ENCODE measurements at regions not wholly inside any gene's neighbourhood (a gene's known extent, or its start where the extent isn't known, plus 50 kb on each side); places are given as distances from the start of the nearest gene placed in this dataset.

DNA sequence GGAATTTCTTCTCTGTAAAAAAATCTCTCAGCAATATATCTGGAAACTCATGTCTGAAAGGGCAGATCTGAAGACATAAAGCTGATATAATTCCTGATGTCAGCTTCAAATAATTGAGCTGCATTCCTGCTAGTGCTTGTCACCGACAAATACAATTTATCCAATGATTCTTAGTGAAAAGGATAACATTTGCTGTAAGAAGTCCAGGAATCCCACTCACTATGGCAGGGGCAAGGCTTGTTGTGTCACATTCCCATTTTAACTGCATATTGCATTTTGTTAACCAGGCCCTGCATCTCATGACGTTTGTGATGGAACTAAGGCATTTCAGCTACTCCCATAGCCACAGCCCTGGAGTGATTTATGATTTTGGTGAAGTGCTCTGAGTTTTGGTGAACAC is 160.1 kb upstream of the DAB2 start:
- Histone ChIP-seq H3K27ac (ENCODE audit: insufficient read depth, low read depth, low read length, poor library complexity, severe bottlenecking) (no peak overlapping the region), H3K9me3 (ENCODE audit: control insufficient read depth, low read length) (no peaks in the 10 kb centered on the region), H3K4me1 (ENCODE audit: control insufficient read depth, insufficient read depth, low read length) (no peaks in the 10 kb centered on the region), H3K4me3 (ENCODE audit: insufficient read depth, low read depth, low read length) (no peak overlapping the region), H3K27me3 (ENCODE audit: control insufficient read depth, insufficient read depth, low read length, poor library complexity, severe bottlenecking) (no peaks in the 10 kb centered on the region), H3K36me3 (ENCODE audit: control insufficient read depth, insufficient read depth, low read length) (no peaks in the 10 kb centered on the region)
- WGBS, 2 experiments = 93 to 100% methylated on average over 2 of the region's 2 CpGs

DNA sequence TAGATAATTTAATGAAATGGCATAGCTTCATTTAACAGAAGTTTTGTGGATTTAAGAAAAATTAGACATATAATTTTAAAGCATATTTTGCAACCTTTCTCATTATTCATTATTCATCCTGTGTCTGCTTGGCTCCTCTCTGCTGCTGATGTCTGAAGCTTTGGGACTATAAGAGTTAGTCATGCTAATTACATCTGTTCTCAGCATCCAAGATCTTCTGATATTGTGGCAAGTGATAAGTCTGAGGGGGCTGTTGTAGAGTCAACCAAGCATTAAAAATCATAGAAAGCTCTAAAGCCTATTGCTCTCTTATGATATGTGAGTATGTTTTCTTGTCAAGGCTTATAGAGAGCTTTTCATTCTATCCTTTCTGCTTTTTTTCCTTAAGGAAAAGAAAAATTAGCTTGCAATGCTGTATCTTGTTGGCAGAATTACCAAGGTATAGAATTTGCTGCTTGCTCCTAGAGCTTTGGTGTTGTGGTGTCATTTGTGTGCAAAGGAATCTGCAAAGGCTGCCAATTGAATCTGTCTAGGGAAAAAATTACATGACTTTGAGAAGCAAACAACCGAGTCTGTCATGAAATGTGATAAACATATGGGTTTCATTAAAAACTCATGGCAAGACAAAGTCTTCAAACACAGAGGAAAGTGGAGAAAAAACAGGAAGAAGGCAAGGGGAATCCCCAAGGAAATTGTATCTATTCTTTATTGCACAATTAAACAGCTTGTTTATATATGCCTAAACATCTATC is 156.1 kb upstream of the DAB2 start:
- Histone ChIP-seq H3K4me3 (ENCODE audit: insufficient read depth, low read depth, low read length) (no peak overlapping the region), H3K36me3 (ENCODE audit: control insufficient read depth, insufficient read depth, low read length) (no peaks in the 10 kb centered on the region), H3K9me3 (ENCODE audit: control insufficient read depth, low read length) (no peaks in the 10 kb centered on the region), H3K27ac (ENCODE audit: insufficient read depth, low read depth, low read length, poor library complexity, severe bottlenecking) (no peak overlapping the region), H3K27me3 (ENCODE audit: control insufficient read depth, insufficient read depth, low read length, poor library complexity, severe bottlenecking) (no peaks in the 10 kb centered on the region), H3K4me1 (ENCODE audit: control insufficient read depth, insufficient read depth, low read length) (no peaks in the 10 kb centered on the region)
- 75 to 85% methylated on average over 1 of the region's 1 CpG for WGBS, 2 experiments

DNA sequence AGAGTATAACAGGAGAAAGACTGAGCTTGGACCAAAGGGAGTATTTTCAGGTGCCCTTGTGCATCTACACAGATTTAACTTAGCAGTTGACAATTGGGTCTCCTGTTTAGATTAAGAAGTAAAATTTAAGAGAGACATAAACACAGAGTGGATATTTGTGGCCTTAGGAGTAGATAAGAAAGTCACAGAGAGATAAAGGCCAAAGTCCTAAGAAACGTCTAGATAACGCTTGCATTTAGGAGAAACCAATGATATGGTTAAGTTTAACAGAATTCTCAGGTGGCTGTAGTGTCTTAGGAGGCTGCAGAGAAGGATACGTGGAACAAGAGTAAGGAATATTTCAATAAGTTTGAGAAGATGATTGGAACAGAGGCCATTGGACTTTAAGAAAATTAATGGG is 155.0 kb upstream of the DAB2 start:
- Histone ChIP-seq H3K4me1 (ENCODE audit: control insufficient read depth, insufficient read depth, low read length) (no peaks in the 10 kb centered on the region), H3K9me3 (ENCODE audit: control insufficient read depth, low read length) (no peaks in the 10 kb centered on the region), H3K36me3 (ENCODE audit: control insufficient read depth, insufficient read depth, low read length) (no peaks in the 10 kb centered on the region), H3K27ac (ENCODE audit: insufficient read depth, low read depth, low read length, poor library complexity, severe bottlenecking) (no peak overlapping the region), H3K4me3 (ENCODE audit: insufficient read depth, low read depth, low read length) (no peak overlapping the region), H3K27me3 (ENCODE audit: control insufficient read depth, insufficient read depth, low read length, poor library complexity, severe bottlenecking) (no peaks in the 10 kb centered on the region)
- 92 to 94% methylated on average over 3 of the region's 3 CpGs for WGBS, 2 experiments

DNA sequence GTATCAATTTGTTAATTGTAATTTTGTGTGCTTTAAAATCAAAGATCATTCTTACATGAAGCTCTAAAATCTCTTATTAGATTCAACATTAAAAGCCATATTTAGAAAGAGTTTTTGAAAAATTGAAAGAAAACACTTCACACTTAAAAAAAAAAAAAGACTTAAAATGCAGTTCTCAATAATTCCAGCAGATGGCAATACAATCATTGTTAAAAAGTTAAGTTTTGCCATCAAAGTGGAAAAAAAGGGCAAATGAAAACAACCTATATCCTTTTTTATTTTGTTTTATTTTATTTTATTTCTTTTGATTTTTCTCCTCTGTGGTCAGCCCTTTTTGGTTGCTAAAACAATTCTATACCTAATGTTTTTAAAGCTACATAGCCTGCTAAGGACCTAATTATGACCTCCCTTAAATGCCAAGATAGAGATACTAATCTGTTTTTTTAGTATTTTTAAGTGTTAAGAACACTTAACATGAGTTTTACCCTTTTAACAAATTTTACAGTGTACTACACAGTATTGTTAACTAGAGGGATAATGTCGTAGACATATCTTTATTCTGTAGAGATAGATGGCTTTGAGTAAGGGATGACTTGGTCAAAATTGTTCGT is 154.2 kb upstream of the DAB2 start:
- H3K9me3 ChIP-seq (ENCODE audit: control insufficient read depth, low read length) = no peaks in the 10 kb centered on the region
- H3K27me3 ChIP-seq (ENCODE audit: control insufficient read depth, insufficient read depth, low read length, poor library complexity, severe bottlenecking) = no peaks in the 10 kb centered on the region
- H3K4me1 ChIP-seq (ENCODE audit: control insufficient read depth, insufficient read depth, low read length) = no peaks in the 10 kb centered on the region
- no peak overlapping the region for H3K27ac ChIP-seq (ENCODE audit: insufficient read depth, low read depth, low read length, poor library complexity, severe bottlenecking)
- no peaks in the 10 kb centered on the region for H3K36me3 ChIP-seq (ENCODE audit: control insufficient read depth, insufficient read depth, low read length)
- H3K4me3 ChIP-seq (ENCODE audit: insufficient read depth, low read depth, low read length) = no peak overlapping the region
- 90 to 91% methylated on average over 2 of the region's 2 CpGs for WGBS, 2 experiments

DNA sequence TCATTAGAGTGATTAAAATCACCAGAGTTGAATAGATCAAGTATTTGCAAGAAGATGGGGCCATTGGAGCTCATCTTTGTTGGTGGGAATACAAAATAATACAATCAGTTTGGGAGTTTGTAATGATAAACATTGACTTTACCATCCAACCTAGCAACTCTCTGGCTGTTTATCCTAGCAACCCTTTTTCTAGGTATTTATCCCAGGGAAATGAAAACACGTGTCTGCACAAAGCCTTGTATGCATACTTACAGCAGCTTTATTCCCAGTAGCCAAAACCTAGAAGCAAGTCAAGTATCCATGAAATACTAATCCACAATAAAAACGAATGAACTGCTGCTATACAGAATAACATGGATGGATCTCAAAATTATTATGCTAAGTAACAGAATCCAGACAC is 152.7 kb upstream of the DAB2 start:
- WGBS, 2 experiments = 72 to 77% methylated on average over 2 of the region's 2 CpGs
- no peaks in the 10 kb centered on the region for H3K9me3 ChIP-seq (ENCODE audit: control insufficient read depth, low read length)
- no peak overlapping the region for H3K4me3 ChIP-seq (ENCODE audit: insufficient read depth, low read depth, low read length)
- H3K36me3 ChIP-seq (ENCODE audit: control insufficient read depth, insufficient read depth, low read length) = no peaks in the 10 kb centered on the region
- no peak overlapping the region for H3K27ac ChIP-seq (ENCODE audit: insufficient read depth, low read depth, low read length, poor library complexity, severe bottlenecking)
- no peaks in the 10 kb centered on the region for H3K27me3 ChIP-seq (ENCODE audit: control insufficient read depth, insufficient read depth, low read length, poor library complexity, severe bottlenecking)
- H3K4me1 ChIP-seq (ENCODE audit: control insufficient read depth, insufficient read depth, low read length) = no peaks in the 10 kb centered on the region

DNA sequence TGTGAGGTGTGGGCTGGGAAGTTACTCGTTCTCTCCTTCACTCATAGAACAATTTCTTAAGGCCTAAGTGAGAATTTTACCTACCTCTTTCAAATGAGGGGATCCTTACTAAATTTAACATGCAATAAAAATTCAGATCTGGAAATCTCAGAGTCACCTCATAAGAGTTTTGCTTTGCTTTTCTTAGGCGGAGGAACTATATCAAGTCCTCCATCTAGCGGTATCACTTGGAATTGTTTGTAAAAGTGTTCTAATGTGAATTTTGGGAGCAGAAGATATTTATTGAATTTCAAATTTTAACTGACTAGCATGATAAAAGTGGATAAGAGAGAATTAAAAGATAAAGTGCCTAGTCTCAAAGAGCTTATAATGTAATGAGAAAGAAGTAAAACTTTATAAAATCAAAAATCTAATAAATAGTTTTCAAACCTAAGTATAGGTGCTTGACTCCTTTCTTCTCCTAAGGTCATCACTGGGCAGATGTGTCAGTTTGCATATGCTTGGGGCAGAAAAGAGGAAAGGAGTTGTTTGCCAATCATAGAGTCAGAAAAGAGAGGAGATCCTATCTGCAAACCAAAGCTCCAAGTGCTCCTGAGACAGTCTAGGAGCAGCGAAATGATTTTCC is 145.7 kb upstream of the DAB2 start:
- no peak overlapping the region for H3K4me3 ChIP-seq (ENCODE audit: insufficient read depth, low read depth, low read length)
- no peaks in the 10 kb centered on the region for H3K4me1 ChIP-seq (ENCODE audit: control insufficient read depth, insufficient read depth, low read length)
- no peaks in the 10 kb centered on the region for H3K36me3 ChIP-seq (ENCODE audit: control insufficient read depth, insufficient read depth, low read length)
- no peaks in the 10 kb centered on the region for H3K9me3 ChIP-seq (ENCODE audit: control insufficient read depth, low read length)
- no peaks in the 10 kb centered on the region for H3K27me3 ChIP-seq (ENCODE audit: control insufficient read depth, insufficient read depth, low read length, poor library complexity, severe bottlenecking)
- no peak overlapping the region for H3K27ac ChIP-seq (ENCODE audit: insufficient read depth, low read depth, low read length, poor library complexity, severe bottlenecking)
- 51 to 52% methylated on average over 3 to 4 of the region's 4 CpGs for WGBS, 2 experiments

DNA sequence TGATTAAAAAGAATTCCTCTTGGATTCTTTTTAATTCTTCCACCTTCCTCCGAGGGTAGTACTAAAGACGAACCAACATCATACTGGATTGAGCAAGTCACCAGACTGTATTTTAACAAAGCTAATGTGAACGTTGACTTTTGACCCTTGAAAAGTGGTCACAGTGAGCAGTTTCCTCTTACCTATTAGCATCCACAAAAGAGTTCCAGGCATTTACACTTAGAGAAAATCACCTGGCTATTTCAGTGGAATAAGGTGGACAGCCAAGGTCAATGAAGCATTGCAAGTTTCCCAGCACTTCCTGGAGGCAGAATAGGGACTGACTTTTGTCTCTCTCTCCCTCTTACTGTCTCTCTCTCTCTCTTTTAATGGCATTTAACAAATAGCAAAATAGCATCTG is 145.1 kb upstream of the DAB2 start:
- H3K4me1 ChIP-seq (ENCODE audit: control insufficient read depth, insufficient read depth, low read length) = no peaks in the 10 kb centered on the region
- WGBS, 2 experiments = 83 to 96% methylated on average over 3 of the region's 3 CpGs
- no peak overlapping the region for H3K4me3 ChIP-seq (ENCODE audit: insufficient read depth, low read depth, low read length)
- no peaks in the 10 kb centered on the region for H3K36me3 ChIP-seq (ENCODE audit: control insufficient read depth, insufficient read depth, low read length)
- H3K27me3 ChIP-seq (ENCODE audit: control insufficient read depth, insufficient read depth, low read length, poor library complexity, severe bottlenecking) = no peaks in the 10 kb centered on the region
- no peaks in the 10 kb centered on the region for H3K9me3 ChIP-seq (ENCODE audit: control insufficient read depth, low read length)
- H3K27ac ChIP-seq (ENCODE audit: insufficient read depth, low read depth, low read length, poor library complexity, severe bottlenecking) = no peak overlapping the region

DNA sequence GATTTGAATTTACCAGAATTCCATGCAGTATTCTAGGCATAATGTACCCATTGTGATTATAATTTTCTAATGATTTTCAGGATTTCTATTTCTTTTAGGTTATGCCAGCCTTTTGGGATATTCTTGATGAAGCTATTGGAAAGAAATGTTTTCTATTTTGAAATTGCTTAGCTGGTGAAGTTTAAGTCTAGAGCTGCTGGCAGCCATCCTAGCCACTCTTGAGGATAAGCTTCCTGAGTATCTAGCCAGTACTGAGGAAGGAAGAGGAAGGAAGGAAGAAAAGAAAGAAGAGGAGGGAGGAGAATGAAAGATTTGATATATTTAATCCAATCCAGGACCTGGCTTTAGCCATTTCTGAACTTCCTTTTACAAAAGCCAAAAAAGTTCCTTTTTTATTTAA is 142.1 kb upstream of the DAB2 start:
- H3K9me3 ChIP-seq (ENCODE audit: control insufficient read depth, low read length) = no peaks in the 10 kb centered on the region

DNA sequence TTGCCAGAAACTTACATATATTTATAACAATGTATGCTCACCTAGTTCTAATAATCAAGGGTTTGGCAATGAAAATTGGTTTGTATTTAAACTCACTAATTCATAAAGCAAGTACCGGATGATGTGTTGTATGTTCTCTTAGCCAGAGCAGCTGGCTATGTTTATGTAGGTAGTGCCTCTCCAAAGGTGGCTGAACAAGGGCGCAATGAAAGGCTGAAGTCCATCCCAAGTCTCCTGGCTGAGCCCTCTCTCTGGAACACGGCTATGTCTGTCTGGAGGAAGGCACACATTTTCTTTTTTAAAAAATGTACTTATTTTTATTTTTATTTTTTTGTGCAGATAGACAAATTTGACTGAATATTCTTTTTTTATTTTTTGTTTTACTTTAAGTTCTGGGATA is 141.2 kb upstream of the DAB2 start:
- Histone ChIP-seq H3K4me1 (ENCODE audit: control insufficient read depth, insufficient read depth, low read length) (no peaks in the 10 kb centered on the region), H3K9me3 (ENCODE audit: control insufficient read depth, low read length) (no peaks in the 10 kb centered on the region), H3K27me3 (ENCODE audit: control insufficient read depth, insufficient read depth, low read length, poor library complexity, severe bottlenecking) (no peaks in the 10 kb centered on the region), H3K27ac (ENCODE audit: insufficient read depth, low read depth, low read length, poor library complexity, severe bottlenecking) (no peak overlapping the region), H3K4me3 (ENCODE audit: insufficient read depth, low read depth, low read length) (no peak overlapping the region), H3K36me3 (ENCODE audit: control insufficient read depth, insufficient read depth, low read length) (no peaks in the 10 kb centered on the region)
- WGBS, 2 experiments = 86 to 94% methylated on average over 3 of the region's 3 CpGs

More for the DNA sequence above, 142.1 kb upstream of the DAB2 start:
- no peak overlapping the region for H3K27ac ChIP-seq (ENCODE audit: insufficient read depth, low read depth, low read length, poor library complexity, severe bottlenecking)
- H3K4me1 ChIP-seq (ENCODE audit: control insufficient read depth, insufficient read depth, low read length) = no peaks in the 10 kb centered on the region
- H3K4me3 ChIP-seq (ENCODE audit: insufficient read depth, low read depth, low read length) = no peak overlapping the region
- H3K27me3 ChIP-seq (ENCODE audit: control insufficient read depth, insufficient read depth, low read length, poor library complexity, severe bottlenecking) = no peaks in the 10 kb centered on the region
- H3K36me3 ChIP-seq (ENCODE audit: control insufficient read depth, insufficient read depth, low read length) = no peaks in the 10 kb centered on the region

DNA sequence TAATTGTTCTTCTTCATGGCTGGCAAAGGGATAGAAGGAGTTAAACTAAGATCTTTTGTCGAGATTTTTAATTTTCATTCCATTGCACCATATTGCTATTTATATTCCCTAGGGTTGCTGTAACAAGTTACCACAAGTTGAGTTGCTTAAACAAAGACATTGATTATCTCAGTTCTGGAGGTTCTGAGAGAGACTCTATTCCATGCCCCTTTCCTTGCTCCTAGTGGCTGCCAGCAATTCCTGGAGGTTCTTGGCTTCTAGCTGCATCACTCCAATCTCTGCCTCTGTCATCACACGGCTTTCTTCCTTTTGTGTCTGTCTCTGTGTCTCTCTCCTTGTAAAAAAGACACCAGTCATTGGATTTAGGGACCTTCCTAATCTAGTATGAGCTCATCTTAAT is 136.6 kb upstream of the DAB2 start:
- H3K4me1 ChIP-seq (ENCODE audit: control insufficient read depth, insufficient read depth, low read length) = no peaks in the 10 kb centered on the region
- no peaks in the 10 kb centered on the region for H3K9me3 ChIP-seq (ENCODE audit: control insufficient read depth, low read length)
- H3K27me3 ChIP-seq (ENCODE audit: control insufficient read depth, insufficient read depth, low read length, poor library complexity, severe bottlenecking) = no peaks in the 10 kb centered on the region
- H3K4me3 ChIP-seq (ENCODE audit: insufficient read depth, low read depth, low read length) = no peak overlapping the region
- H3K36me3 ChIP-seq (ENCODE audit: control insufficient read depth, insufficient read depth, low read length) = no peaks in the 10 kb centered on the region
- WGBS, 2 experiments = 50 to 63% methylated on average over 1 to 2 of the region's 2 CpGs
- no peak overlapping the region for H3K27ac ChIP-seq (ENCODE audit: insufficient read depth, low read depth, low read length, poor library complexity, severe bottlenecking)

Data from ectodermal cell (in vitro differentiated cells).